Endothelial cell of umbilical vein (primary cell): ENCODE measurements at regions not wholly inside any gene's neighbourhood (a gene's known extent, or its start where the extent isn't known, plus 50 kb on each side); places are given as distances from the start of the nearest gene placed in this dataset.

ENCODE experiments used
- BruUV-seq: library from RNA; stranded (reverse); fragments of 400-500 nt; replicated peaks from 2 replicates; lab custom pipeline; 2021; lab: Mats Ljungman, UMichigan
- CTCF ChIA-PET: fragments of 300-600, 350-600 bp; sonication (Branson Sonifier 250); formaldehyde crosslinking; loops from one replicate; lab custom pipeline; 2021; ENCODE audit warnings: antibody characterized with exemption, inconsistent platforms; lab: Charles Lee
- POLR2A ChIA-PET: fragments of 300-600, 350-600 bp; sonication (Branson Sonifier 250); formaldehyde crosslinking; loops from one replicate; lab custom pipeline; 2021; ENCODE audit warnings: antibody characterized with exemption, inconsistent platforms; lab: Charles Lee
- DNase-seq: peaks from one replicate; pipeline ENCODE4 v3.0.0-alpha.2; 2011; ENCODE audit warnings: low read depth, low spot score
- FAIRE-seq: peaks from 2 replicates; lab custom pipeline; 2011; peaks lifted over from hg19 to GRCh38; lab: Jason Lieb, UNC
- H2AFZ ChIP-seq: 2 replicates; pipeline ENCODE4 v1.6.0; 2012; ENCODE audit warnings: low read depth, low read length, control low read depth, inconsistent platforms
- H3K27ac ChIP-seq: 2 replicates; pipeline ENCODE4 v1.5.1; 2011; ENCODE audit warnings: low read depth, mild to moderate bottlenecking, control low read depth, low read length, moderate library complexity; ENCODE audit not compliant: insufficient read depth
- H3K27me3 ChIP-seq, 2 experiments: 2 replicates each; pipeline versions ENCODE4 v1.6.0 to v1.6.1; 2011; ENCODE audit warnings: low read length in 2 of 2, mixed read lengths in 1 of 2; ENCODE audit not compliant: control insufficient read depth in 2 of 2, insufficient read depth in 2 of 2
- H3K36me3 ChIP-seq, 2 experiments: 2 replicates in 1 of 2; 3 replicates in 1 of 2; pipeline ENCODE4 v1.5.1; 2011; ENCODE audit warnings: low read length in 2 of 2, mild to moderate bottlenecking in 1 of 2, moderate library complexity in 1 of 2; ENCODE audit not compliant: control insufficient read depth in 2 of 2, insufficient read depth in 2 of 2; ENCODE audit errors: extremely low read depth in 1 of 2
- H3K4me1 ChIP-seq: 3 replicates; pipeline ENCODE4 v1.5.1; 2011; ENCODE audit warnings: mild to moderate bottlenecking, low read length; ENCODE audit not compliant: control insufficient read depth, insufficient read depth; ENCODE audit errors: extremely low read depth
- H3K4me2 ChIP-seq: 2 replicates; pipeline ENCODE4 v1.6.1; 2011; ENCODE audit warnings: low read length, control low read depth, mixed read lengths; ENCODE audit not compliant: insufficient read depth
- H3K4me3 ChIP-seq, 3 experiments: fragments of 200-600 bp in 1 of 3; sonication (generic), shearing (Covaris generic) in 1 of 3; replicated peaks in 1 of 3; 2 replicates each; pipeline ENCODE4 v1.5.1; 2011 to 2016; ENCODE audit warnings: control low read depth in 3 of 3, low read length in 3 of 3, mild to moderate bottlenecking in 2 of 3, inconsistent platforms in 1 of 3, low read depth in 1 of 3, moderate library complexity in 1 of 3; ENCODE audit not compliant: insufficient read depth in 1 of 3
- H3K79me2 ChIP-seq: 2 replicates; pipeline ENCODE4 v1.6.0; 2012; ENCODE audit warnings: low read length, inconsistent platforms; ENCODE audit not compliant: control insufficient read depth, insufficient read depth
- H3K9ac ChIP-seq: replicated peaks from 2 replicates; pipeline ENCODE3; 2011; ENCODE audit warnings: low read length, control low read depth; ENCODE audit not compliant: insufficient read depth; ENCODE audit errors: extremely low read depth
- H3K9me1 ChIP-seq: replicated peaks from 3 replicates; pipeline ENCODE4 v1.6.0; 2011; ENCODE audit warnings: mild to moderate bottlenecking, low read length; ENCODE audit not compliant: control insufficient read depth, insufficient read depth; ENCODE audit errors: extremely low read depth
- H3K9me3 ChIP-seq: replicated peaks from 2 replicates; pipeline ENCODE4 v1.5.1; 2012; ENCODE audit warnings: low read length, inconsistent platforms; ENCODE audit not compliant: control insufficient read depth, insufficient read depth
- H4K20me1 ChIP-seq: replicated peaks from 2 replicates; pipeline ENCODE3; 2011; ENCODE audit warnings: mild to moderate bottlenecking, low read length; ENCODE audit not compliant: control insufficient read depth, insufficient read depth; ENCODE audit errors: extremely low read depth
- CTCF ChIP-seq, 2 donors: IDR thresholded peaks; 1 replicate in 1 of 2; 2 replicates in 1 of 2; pipeline ENCODE4 v1.5.1; 2011; ENCODE audit warnings: low read length in 2 of 2, mild to moderate bottlenecking in 2 of 2, moderate library complexity in 2 of 2, control low read depth in 1 of 2, inconsistent platforms in 1 of 2, low read depth in 1 of 2; ENCODE audit not compliant: insufficient read depth in 1 of 2; ENCODE audit errors: extremely low read depth in 1 of 2
- EZH2 ChIP-seq: IDR thresholded peaks from 2 replicates; pipeline ENCODE4 v1.6.1; 2012; ENCODE audit warnings: borderline replicate concordance, low read depth, mild to moderate bottlenecking, moderate library complexity, low read length, inconsistent platforms; ENCODE audit not compliant: severe bottlenecking
- FOS ChIP-seq: IDR thresholded peaks from 2 replicates; pipeline ENCODE4 v1.6.1; 2011; ENCODE audit warnings: mild to moderate bottlenecking, low read length, moderate library complexity, borderline replicate concordance; ENCODE audit not compliant: insufficient read depth
- GATA2 ChIP-seq: IDR thresholded peaks from 2 replicates; pipeline ENCODE4 v1.7.0; 2011; ENCODE audit warnings: low read depth, mild to moderate bottlenecking, moderate library complexity, mixed read lengths, low read length; ENCODE audit not compliant: insufficient read length, insufficient read depth
- JUN ChIP-seq: IDR thresholded peaks from 2 replicates; pipeline ENCODE4 v1.6.1; 2011; ENCODE audit warnings: borderline replicate concordance, low read depth; ENCODE audit not compliant: insufficient read length, insufficient read depth
- MAX ChIP-seq: IDR thresholded peaks from 2 replicates; pipeline ENCODE4 v1.6.1; 2011; ENCODE audit not compliant: insufficient read depth, insufficient read length
- MYC ChIP-seq: IDR thresholded peaks from one replicate; pipeline ENCODE4 v1.6.1; 2011; ENCODE audit warnings: mild to moderate bottlenecking, low read depth, low read length
- POLR2A ChIP-seq: IDR thresholded peaks from 2 replicates; pipeline ENCODE4 v1.6.1; 2012; ENCODE audit warnings: low read depth, mild to moderate bottlenecking, control low read depth, low read length
- POLR2AphosphoS5 ChIP-seq: IDR thresholded peaks from 2 replicates; pipeline ENCODE4 v1.6.1; 2012; ENCODE audit warnings: low read depth, mild to moderate bottlenecking, control low read depth, low read length, moderate library complexity; ENCODE audit not compliant: insufficient read depth
- dilution Hi-C: fragments of 300-500 bp; cut with MboI; formaldehyde crosslinking; loops from one replicate; pipeline ENCODE4 v1.15.0; 2019; ENCODE audit warnings: low sequenced_read_pairs; ENCODE audit not compliant: extremely low pct_ligation_motif_present
- intact Hi-C: fragments of 100-400 bp; cut with micrococcal nuclease; formaldehyde crosslinking; loops from one replicate; pipeline ENCODE4 v1.10.0; 2022

- Histone ChIP-seq H3K9me3 (no peaks in the 10 kb centered on the region), H3K27ac (no peak overlapping the region), H3K79me2 (no peaks in the 10 kb centered on the region), H3K9me1 (no peaks in the 10 kb centered on the region), H3K36me3 (no peaks in the 10 kb centered on the region), H3K4me2 (no peak overlapping the region), H3K4me1 (peaks cover 6% of the 10 kb centered on the region), H3K4me3 (no peak overlapping the region), H4K20me1 (no peaks in the 10 kb centered on the region), H2AFZ (no peak overlapping the region), H3K27me3 (peaks cover 0 to 2% of the 10 kb centered on the region in 2 experiments), H3K9ac (no peak overlapping the region)
- CTCF ChIA-PET: no interaction called here
- dilution Hi-C loops: no loop called here
- POLR2A ChIA-PET: no interaction called here
- BruUV-seq: no TSS peak
- DNase-seq: no peak
- TF ChIP-seq FOS (no peak), JUN (no peak), CTCF (IDR thresholded peaks at IDR 0.05; ENCODE audit: extremely low read depth in 1 of 2, insufficient read depth in 1 of 2, low read depth in 1 of 2, low read length in 2 of 2) (no peak), EZH2 (no peak), MYC (no peak), POLR2A (no peak), POLR2AphosphoS5 (no peak), MAX (no peak), GATA2 (no peak)
- intact Hi-C loops: no loop called here
- no peak for FAIRE-seq
Observed at GRCh38 chr7:28236560-28236959, 56.0 kb upstream of the JAZF1 start.
